HEK293 (cell line): ENCODE measurements at regions not wholly inside any gene's neighbourhood (a gene's known extent, or its start where the extent isn't known, plus 50 kb on each side); places are given as distances from the start of the nearest gene placed in this dataset.

Experiments
- CTCF ChIA-PET: fragments of 350-600 bp; formaldehyde crosslinking; extraction: SDS; loops from one replicate; lab custom pipeline; 2021; ENCODE audit warnings: antibody characterized with exemption; lab: Yijun Ruan, JAX
- POLR2A ChIA-PET: fragments of 300-600 bp; formaldehyde crosslinking; extraction: SDS; loops from one replicate; lab custom pipeline; 2020; ENCODE audit warnings: antibody characterized with exemption, inconsistent platforms; lab: Yijun Ruan, JAX
- H3K27ac ChIP-seq: fragments of 200-500 bp; sonication (Bioruptor generic); 2 replicates; pipeline ENCODE4 v1.5.1; 2014; ENCODE audit warnings: low read depth, low read length, control low read depth, inconsistent platforms; ENCODE audit errors: extremely low read depth
- H3K36me3 ChIP-seq, 2 experiments: fragments of 200-500 bp in 1 of 2; sonication (Bioruptor generic) in 1 of 2; 1 replicate in 1 of 2; 2 replicates in 1 of 2; pipeline ENCODE4 v1.5.1; 2014 to 2017; ENCODE audit warnings: inconsistent platforms in 2 of 2, low read length in 2 of 2; ENCODE audit not compliant: control insufficient read depth in 2 of 2, insufficient read depth in 1 of 2
- H3K4me1 ChIP-seq: fragments of 200-500 bp; sonication (Bioruptor generic); 2 replicates; pipeline ENCODE4 v1.5.1; 2014; ENCODE audit warnings: mild to moderate bottlenecking, low read length, inconsistent platforms; ENCODE audit not compliant: control insufficient read depth, insufficient read depth
- H3K4me3 ChIP-seq: 2 replicates; pipeline ENCODE4 v1.5.1; 2011; ENCODE audit warnings: low read depth, mild to moderate bottlenecking, control low read depth, low read length, moderate library complexity
- H3K9me3 ChIP-seq: fragments of 200-500 bp; sonication (Bioruptor generic); 2 replicates; pipeline ENCODE4 v1.5.1; 2014; ENCODE audit warnings: low read depth, low read length, inconsistent platforms; ENCODE audit not compliant: control insufficient read depth, insufficient read depth
- EGR2 ChIP-seq: fragments of 450-650 bp; formaldehyde crosslinking; IDR thresholded peaks from 2 replicates; pipeline ENCODE4 v1.5.1; 2016; ENCODE audit warnings: low read depth, missing biosample characterization, missing genetic modification characterization
- GFI1B ChIP-seq: fragments of 450-650 bp; formaldehyde crosslinking; IDR thresholded peaks from 2 replicates; pipeline ENCODE4 v1.5.1; 2016; ENCODE audit warnings: missing biosample characterization, missing genetic modification characterization
- MEIS1 ChIP-seq: sonication (generic); formaldehyde crosslinking; IDR thresholded peaks from 2 replicates; pipeline ENCODE4 v1.8.1; 2022; ENCODE audit warnings: missing genetic modification reagents, mild to moderate bottlenecking, borderline replicate concordance
- ZNF16 ChIP-seq: fragments of 450-650 bp; formaldehyde crosslinking; IDR thresholded peaks from 2 replicates; pipeline ENCODE4 v1.5.1; 2016; ENCODE audit warnings: low read depth, missing biosample characterization, missing genetic modification characterization
- ZNF174 ChIP-seq: fragments of 450-650 bp; formaldehyde crosslinking; IDR thresholded peaks from 2 replicates; pipeline ENCODE4 v1.5.0; 2017; ENCODE audit warnings: missing biosample characterization, mild to moderate bottlenecking, missing genetic modification characterization
- ZNF223 ChIP-seq: fragments of 450-650 bp; formaldehyde crosslinking; IDR thresholded peaks from 2 replicates; pipeline ENCODE4 v1.5.1; 2016; ENCODE audit warnings: missing biosample characterization, missing genetic modification characterization
- ZNF239 ChIP-seq: fragments of 450-650 bp; formaldehyde crosslinking; IDR thresholded peaks from 2 replicates; pipeline ENCODE4 v1.5.1; 2016; ENCODE audit warnings: missing biosample characterization, missing genetic modification characterization
- ZNF335 ChIP-seq: fragments of 450-650 bp; formaldehyde crosslinking; conservative IDR thresholded peaks from 2 replicates; pipeline ENCODE4 v1.5.1; 2016; ENCODE audit warnings: missing biosample characterization, missing genetic modification characterization
- ZNF366 ChIP-seq: fragments of 450-650 bp; formaldehyde crosslinking; conservative IDR thresholded peaks from 2 replicates; pipeline ENCODE4 v1.5.1; 2016; ENCODE audit warnings: missing biosample characterization, missing genetic modification characterization
- ZNF560 ChIP-seq: fragments of 450-650 bp; formaldehyde crosslinking; IDR thresholded peaks from 2 replicates; pipeline ENCODE4 v1.5.1; 2017; ENCODE audit warnings: missing biosample characterization, missing genetic modification characterization, borderline replicate concordance
- ZNF600 ChIP-seq: fragments of 450-650 bp; formaldehyde crosslinking; IDR thresholded peaks from 2 replicates; pipeline ENCODE4 v1.5.1; 2016; ENCODE audit warnings: missing biosample characterization, missing genetic modification characterization
- ZNF610 ChIP-seq: fragments of 450-650 bp; formaldehyde crosslinking; IDR thresholded peaks from 2 replicates; pipeline ENCODE4 v1.5.1; 2016; ENCODE audit warnings: missing biosample characterization, missing genetic modification characterization, borderline replicate concordance
- ZNF639 ChIP-seq: fragments of 450-650 bp; formaldehyde crosslinking; IDR thresholded peaks from 2 replicates; pipeline ENCODE4 v1.5.1; 2016; ENCODE audit warnings: missing biosample characterization, missing genetic modification characterization
- ZNF701 ChIP-seq: fragments of 450-650 bp; formaldehyde crosslinking; IDR thresholded peaks from 2 replicates; pipeline ENCODE4 v1.5.1; 2016; ENCODE audit warnings: missing biosample characterization, missing genetic modification characterization
- ZNF768 ChIP-seq: fragments of 450-650 bp; formaldehyde crosslinking; IDR thresholded peaks from 2 replicates; pipeline ENCODE4 v1.5.1; 2018; ENCODE audit warnings: missing biosample characterization, mild to moderate bottlenecking, missing genetic modification characterization
- ZNF776 ChIP-seq: fragments of 450-650 bp; formaldehyde crosslinking; IDR thresholded peaks from 2 replicates; pipeline ENCODE4 v1.5.0; 2017; ENCODE audit warnings: missing biosample characterization, missing genetic modification characterization, borderline replicate concordance
- ZNF837 ChIP-seq: fragments of 450-650 bp; formaldehyde crosslinking; IDR thresholded peaks from 2 replicates; pipeline ENCODE4 v1.5.1; 2016; ENCODE audit warnings: missing biosample characterization, missing genetic modification characterization
- ZSCAN4 ChIP-seq: fragments of 450-650 bp; formaldehyde crosslinking; IDR thresholded peaks from 2 replicates; pipeline ENCODE4 v1.5.1; 2017; ENCODE audit warnings: missing biosample characterization, missing genetic modification characterization
- ZXDB ChIP-seq: fragments of 450-650 bp; formaldehyde crosslinking; IDR thresholded peaks from 2 replicates; pipeline ENCODE4 v1.5.1; 2016; ENCODE audit warnings: missing biosample characterization, missing genetic modification characterization
- TF ChIP-seq, protein P1 (sequence below): fragments of 450-650 bp; formaldehyde crosslinking; IDR thresholded peaks from 2 replicates; pipeline ENCODE4 v1.5.1; 2016; ENCODE audit warnings: missing biosample characterization, missing genetic modification characterization
- TF ChIP-seq, protein P2 (sequence below): fragments of 450-650 bp; formaldehyde crosslinking; IDR thresholded peaks from 2 replicates; pipeline ENCODE4 v1.5.1; 2017; ENCODE audit warnings: missing biosample characterization, mild to moderate bottlenecking, missing genetic modification characterization, moderate library complexity

DNA sequence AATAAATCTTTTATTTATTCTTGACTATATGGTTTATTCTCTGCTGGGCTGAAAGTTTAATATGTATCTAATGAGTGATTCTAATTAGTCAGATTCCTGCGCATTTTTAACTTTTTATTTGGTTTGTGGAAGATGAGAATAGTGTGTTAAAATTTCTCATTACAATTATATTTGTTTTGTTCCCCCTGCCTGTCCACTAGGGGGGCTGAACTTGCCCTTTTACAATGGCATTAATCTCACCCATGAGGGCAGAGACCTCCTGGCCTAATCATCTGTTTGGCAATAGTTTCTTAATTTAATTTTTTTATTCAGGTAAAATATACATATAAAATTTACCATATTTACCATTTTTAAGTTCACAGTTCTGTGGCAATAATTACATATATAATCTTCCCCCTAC, 278.5 kb upstream of the NPY start:
- H3K36me3 ChIP-seq = no peaks in the 10 kb centered on the region
- no peak overlapping the region for H3K4me3 ChIP-seq
- TF ChIP-seq ZNF223 (tag by site-specific recombination) (no peak), ZNF701 (tag by site-specific recombination) (no peak), ZXDB (tag by site-specific recombination) (no peak), ZSCAN4 (tag by site-specific recombination) (no peak), ZNF776 (tag by site-specific recombination) (no peak)
- H3K4me1 ChIP-seq = no peaks in the 10 kb centered on the region
- POLR2A ChIA-PET = no interaction called here
- CTCF ChIA-PET = interaction anchor here (0.6 kb wide), 2 partner anchors 10 to 33 kb away, joined by 3 to 4 read pairs; no protein-coding TSS in a partner anchor
- no peak overlapping the region for H3K27ac ChIP-seq
- H3K9me3 ChIP-seq = no peaks in the 10 kb centered on the region

DNA sequence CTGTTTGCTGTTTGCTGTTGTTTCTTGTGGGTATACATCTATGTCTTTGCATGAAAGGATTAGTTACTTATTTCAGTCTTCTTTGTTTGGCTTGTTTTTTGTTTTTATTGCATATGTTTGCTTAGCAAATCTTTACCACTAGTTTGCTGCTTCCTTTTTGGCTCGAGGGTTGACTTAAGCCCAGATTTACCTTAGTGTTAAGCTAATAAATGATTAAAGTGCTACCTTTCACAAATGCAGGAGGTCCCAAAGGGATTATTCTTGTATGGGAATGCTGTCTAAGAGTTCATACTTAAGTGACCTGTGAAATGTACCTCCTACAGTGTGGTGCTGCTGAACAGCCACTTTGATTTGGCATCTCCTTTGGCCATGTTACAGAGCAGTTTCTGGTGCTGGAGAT, 273.5 kb upstream of the NPY start:
- Histone ChIP-seq H3K4me3 (no peak overlapping the region), H3K36me3 (no peaks in the 10 kb centered on the region), H3K27ac (no peak overlapping the region), H3K4me1 (no peaks in the 10 kb centered on the region), H3K9me3 (no peaks in the 10 kb centered on the region)
- TF ChIP-seq EGR2 (tag by site-specific recombination) (no peak), ZNF366 (no peak), ZNF610 (tag by site-specific recombination) (no peak), ZNF335 (tag by site-specific recombination) (no peak), ZNF600 (tag by site-specific recombination) (no peak), ZNF768 (tag by site-specific recombination) (no peak), ZNF16 (tag by site-specific recombination) (no peak), ZXDB (tag by site-specific recombination) (no peak), ZNF837 (tag by site-specific recombination) (no peak), ZNF560 (tag by site-specific recombination) (no peak), GFI1B (tag by site-specific recombination) (no peak), ZNF239 (tag by site-specific recombination) (no peak), ZNF639 (tag by site-specific recombination) (no peak), ZNF174 (tag by site-specific recombination) (no peak), MEIS1 (CRISPR knock-in tag) (no peak)
- TF ChIP-seq, protein P1, sequence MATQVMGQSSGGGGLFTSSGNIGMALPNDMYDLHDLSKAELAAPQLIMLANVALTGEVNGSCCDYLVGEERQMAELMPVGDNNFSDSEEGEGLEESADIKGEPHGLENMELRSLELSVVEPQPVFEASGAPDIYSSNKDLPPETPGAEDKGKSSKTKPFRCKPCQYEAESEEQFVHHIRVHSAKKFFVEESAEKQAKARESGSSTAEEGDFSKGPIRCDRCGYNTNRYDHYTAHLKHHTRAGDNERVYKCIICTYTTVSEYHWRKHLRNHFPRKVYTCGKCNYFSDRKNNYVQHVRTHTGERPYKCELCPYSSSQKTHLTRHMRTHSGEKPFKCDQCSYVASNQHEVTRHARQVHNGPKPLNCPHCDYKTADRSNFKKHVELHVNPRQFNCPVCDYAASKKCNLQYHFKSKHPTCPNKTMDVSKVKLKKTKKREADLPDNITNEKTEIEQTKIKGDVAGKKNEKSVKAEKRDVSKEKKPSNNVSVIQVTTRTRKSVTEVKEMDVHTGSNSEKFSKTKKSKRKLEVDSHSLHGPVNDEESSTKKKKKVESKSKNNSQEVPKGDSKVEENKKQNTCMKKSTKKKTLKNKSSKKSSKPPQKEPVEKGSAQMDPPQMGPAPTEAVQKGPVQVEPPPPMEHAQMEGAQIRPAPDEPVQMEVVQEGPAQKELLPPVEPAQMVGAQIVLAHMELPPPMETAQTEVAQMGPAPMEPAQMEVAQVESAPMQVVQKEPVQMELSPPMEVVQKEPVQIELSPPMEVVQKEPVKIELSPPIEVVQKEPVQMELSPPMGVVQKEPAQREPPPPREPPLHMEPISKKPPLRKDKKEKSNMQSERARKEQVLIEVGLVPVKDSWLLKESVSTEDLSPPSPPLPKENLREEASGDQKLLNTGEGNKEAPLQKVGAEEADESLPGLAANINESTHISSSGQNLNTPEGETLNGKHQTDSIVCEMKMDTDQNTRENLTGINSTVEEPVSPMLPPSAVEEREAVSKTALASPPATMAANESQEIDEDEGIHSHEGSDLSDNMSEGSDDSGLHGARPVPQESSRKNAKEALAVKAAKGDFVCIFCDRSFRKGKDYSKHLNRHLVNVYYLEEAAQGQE (tag by site-specific recombination) = no peak
- TF ChIP-seq, protein P2, sequence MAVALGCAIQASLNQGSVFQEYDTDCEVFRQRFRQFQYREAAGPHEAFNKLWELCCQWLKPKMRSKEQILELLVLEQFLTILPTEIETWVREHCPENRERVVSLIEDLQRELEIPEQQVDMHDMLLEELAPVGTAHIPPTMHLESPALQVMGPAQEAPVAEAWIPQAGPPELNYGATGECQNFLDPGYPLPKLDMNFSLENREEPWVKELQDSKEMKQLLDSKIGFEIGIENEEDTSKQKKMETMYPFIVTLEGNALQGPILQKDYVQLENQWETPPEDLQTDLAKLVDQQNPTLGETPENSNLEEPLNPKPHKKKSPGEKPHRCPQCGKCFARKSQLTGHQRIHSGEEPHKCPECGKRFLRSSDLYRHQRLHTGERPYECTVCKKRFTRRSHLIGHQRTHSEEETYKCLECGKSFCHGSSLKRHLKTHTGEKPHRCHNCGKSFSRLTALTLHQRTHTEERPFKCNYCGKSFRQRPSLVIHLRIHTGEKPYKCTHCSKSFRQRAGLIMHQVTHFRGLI (tag by site-specific recombination) = no peak
- ChIA-PET CTCF (no interaction called here), POLR2A (no interaction called here)
